Tibial nerve (tissue), 4 donors: ENCODE measurements at regions not wholly inside any gene's neighbourhood (a gene's known extent, or its start where the extent isn't known, plus 50 kb on each side); places are given as distances from the start of the nearest gene placed in this dataset.
"Not testable (repeated sequence)": the region's sequence is repeated elsewhere in the genome, so short reads cannot be mapped to it uniquely, and the experiment has no call there.

Source experiments
- EP300 ChIP-seq, 2 donors: sonication (generic); formaldehyde crosslinking; IDR thresholded peaks; one replicate each; pipeline ENCODE4 v1.6.1; 2017; ENCODE audit warnings: antibody characterized with exemption in 2 of 2, mild to moderate bottlenecking in 1 of 2
- TF ChIP-seq, protein P1 (sequence below), 5 experiments: fragments of 200-600 bp in 3 of 5; fragments of 450-650 bp in 2 of 5; sonication (generic) in 3 of 5; IDR thresholded peaks; one replicate each; pipeline ENCODE4 v1.5.1; 2016 to 2019; ENCODE audit warnings: antibody characterized with exemption in 5 of 5, mild to moderate bottlenecking in 3 of 5, moderate library complexity in 2 of 5

DNA sequence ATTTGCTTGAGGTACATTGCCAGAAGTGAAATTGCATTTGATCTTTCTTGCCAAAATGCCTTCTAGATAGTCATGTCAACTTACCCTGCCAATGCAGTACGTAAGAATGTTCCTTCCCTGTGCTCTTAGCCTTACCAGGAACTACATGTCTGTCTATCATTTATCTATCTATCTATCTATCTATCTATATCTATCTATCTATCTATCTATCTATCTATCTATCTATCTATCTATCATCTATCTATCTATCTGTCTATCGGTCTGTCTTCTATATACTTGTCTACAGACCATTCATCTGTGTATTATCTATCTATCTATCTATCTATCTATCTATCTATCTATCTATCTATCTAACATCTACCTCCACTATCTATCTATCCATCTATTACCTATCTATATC lies 456.9 kb upstream of the MKI67 start:
- TF ChIP-seq, protein P1, sequence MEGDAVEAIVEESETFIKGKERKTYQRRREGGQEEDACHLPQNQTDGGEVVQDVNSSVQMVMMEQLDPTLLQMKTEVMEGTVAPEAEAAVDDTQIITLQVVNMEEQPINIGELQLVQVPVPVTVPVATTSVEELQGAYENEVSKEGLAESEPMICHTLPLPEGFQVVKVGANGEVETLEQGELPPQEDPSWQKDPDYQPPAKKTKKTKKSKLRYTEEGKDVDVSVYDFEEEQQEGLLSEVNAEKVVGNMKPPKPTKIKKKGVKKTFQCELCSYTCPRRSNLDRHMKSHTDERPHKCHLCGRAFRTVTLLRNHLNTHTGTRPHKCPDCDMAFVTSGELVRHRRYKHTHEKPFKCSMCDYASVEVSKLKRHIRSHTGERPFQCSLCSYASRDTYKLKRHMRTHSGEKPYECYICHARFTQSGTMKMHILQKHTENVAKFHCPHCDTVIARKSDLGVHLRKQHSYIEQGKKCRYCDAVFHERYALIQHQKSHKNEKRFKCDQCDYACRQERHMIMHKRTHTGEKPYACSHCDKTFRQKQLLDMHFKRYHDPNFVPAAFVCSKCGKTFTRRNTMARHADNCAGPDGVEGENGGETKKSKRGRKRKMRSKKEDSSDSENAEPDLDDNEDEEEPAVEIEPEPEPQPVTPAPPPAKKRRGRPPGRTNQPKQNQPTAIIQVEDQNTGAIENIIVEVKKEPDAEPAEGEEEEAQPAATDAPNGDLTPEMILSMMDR (IDR thresholded peaks at IDR 0.05), result not testable (repeated sequence)
- not testable (repeated sequence) for TF ChIP-seq EP300 (IDR thresholded peaks at IDR 0.05)
